K562 (cell line): ENCODE measurements at regions not wholly inside any gene's neighbourhood (a gene's known extent, or its start where the extent isn't known, plus 50 kb on each side); places are given as distances from the start of the nearest gene placed in this dataset.

Experiments used
- ATAC-seq: fragments of 200-7000 bp; cut with Tn5 transposase; 3 replicates; pipeline ENCODE4 v1.9.1; 2020; ENCODE audit warnings: moderate library complexity
- BruUV-seq: library from RNA; stranded (reverse); fragments of 400-500 nt; replicated peaks from 2 replicates; lab custom pipeline; 2021; lab: Mats Ljungman, UMichigan
- CTCF ChIA-PET: fragments of 300-600 bp; formaldehyde crosslinking; extraction: SDS; loops from one replicate; lab custom pipeline; 2021; ENCODE audit warnings: low intra/inter-chr PET ratio; lab: Yijun Ruan, JAX
- POLR2A ChIA-PET: fragments of 300-600, 350-650 bp; sonication (Branson Sonifier 250); formaldehyde crosslinking; extraction: SDS; loops from one replicate; lab custom pipeline; 2021; ENCODE audit warnings: antibody characterized with exemption, inconsistent platforms; lab: Yijun Ruan, JAX
- DNase-seq, 4 experiments: peaks; one replicate each; pipeline versions ENCODE4 v3.0.0 to v3.0.0-alpha.2; 2011 to 2018; ENCODE audit warnings: low spot score in 3 of 4, mixed read lengths in 3 of 4; ENCODE audit errors: extremely low read depth in 1 of 4
- FAIRE-seq: peaks from 2 replicates; lab custom pipeline; 2011; peaks lifted over from hg19 to GRCh38; lab: Jason Lieb, UNC
- H2AFZ ChIP-seq: 2 replicates; pipeline ENCODE4 v1.6.0; 2011; ENCODE audit warnings: low read depth, low read length, control low read depth, inconsistent platforms
- H3K27ac ChIP-seq: fragments of 200-600 bp; 3 replicates; pipeline ENCODE4 v1.8.0; 2011; ENCODE audit warnings: low read depth, mild to moderate bottlenecking, control low read depth, inconsistent platforms, low read length, moderate library complexity, mixed read lengths; ENCODE audit errors: extremely low read depth
- H3K27me3 ChIP-seq, 2 experiments: fragments of 300-600 bp in 1 of 2; 2 replicates in 1 of 2; 3 replicates in 1 of 2; pipeline versions ENCODE4 v1.6.0 to v1.8.0; 2011; ENCODE audit warnings: inconsistent platforms in 2 of 2, low read length in 2 of 2, mild to moderate bottlenecking in 1 of 2, mixed read lengths in 1 of 2, moderate library complexity in 1 of 2; ENCODE audit not compliant: control insufficient read depth in 2 of 2, insufficient read depth in 2 of 2
- H3K36me3 ChIP-seq: fragments of 300-600 bp; 3 replicates; pipeline ENCODE4 v1.8.0; 2011; ENCODE audit warnings: mild to moderate bottlenecking, low read length, inconsistent platforms; ENCODE audit not compliant: control insufficient read depth, insufficient read depth
- H3K4me1 ChIP-seq, 2 experiments: fragments of 200-600 bp in 1 of 2; replicated peaks in 1 of 2; 2 replicates in 1 of 2; 3 replicates in 1 of 2; pipeline versions ENCODE4 v1.5.1 to v1.8.0; 2011; ENCODE audit warnings: inconsistent platforms in 2 of 2, low read length in 2 of 2, mild to moderate bottlenecking in 1 of 2, mixed read lengths in 1 of 2, moderate library complexity in 1 of 2; ENCODE audit not compliant: control insufficient read depth in 2 of 2, insufficient read depth in 2 of 2
- H3K4me2 ChIP-seq: 2 replicates; pipeline ENCODE4 v1.6.1; 2011; ENCODE audit warnings: low read length, control low read depth, inconsistent platforms, mixed read lengths; ENCODE audit not compliant: insufficient read depth
- H3K4me3 ChIP-seq: fragments of 200-600 bp; sonication (generic), shearing (Covaris generic); 2 replicates; pipeline ENCODE4 v1.5.1; 2016; ENCODE audit warnings: control low read depth, inconsistent platforms
- H3K79me2 ChIP-seq: fragments of 200-600 bp; 3 replicates; pipeline ENCODE4 v1.8.0; 2011; ENCODE audit warnings: low read length, inconsistent platforms; ENCODE audit not compliant: control insufficient read depth, insufficient read depth
- H3K9ac ChIP-seq, 2 experiments: 2 replicates each; pipeline versions ENCODE4 v1.6.0 to v1.6.1; 2011; ENCODE audit warnings: low read depth in 2 of 2, low read length in 2 of 2, control low read depth in 1 of 2, inconsistent platforms in 1 of 2, mild to moderate bottlenecking in 1 of 2, mixed read lengths in 1 of 2; ENCODE audit not compliant: insufficient read depth in 1 of 2
- H3K9me1 ChIP-seq: one replicate; pipeline ENCODE4 v1.6.0; 2011; ENCODE audit warnings: inconsistent platforms, mild to moderate bottlenecking, low read length, moderate library complexity; ENCODE audit not compliant: control insufficient read depth, insufficient read depth
- H3K9me3 ChIP-seq: replicated peaks from 2 replicates; pipeline ENCODE4 v1.5.1; 2011; ENCODE audit warnings: low read depth, low read length, inconsistent platforms; ENCODE audit not compliant: control insufficient read depth, insufficient read depth
- H4K20me1 ChIP-seq: replicated peaks from 2 replicates; pipeline ENCODE4 v1.6.1; 2011; ENCODE audit warnings: low read length, inconsistent platforms, mixed read lengths; ENCODE audit not compliant: control insufficient read depth, insufficient read depth
- ATF1 ChIP-seq, 2 experiments: fragments of 450-650 bp in 1 of 2; IDR thresholded peaks; 2 replicates each; pipeline ENCODE4 v1.6.1; 2016; ENCODE audit warnings: missing compliant biosample characterization in 1 of 2, missing genetic modification characterization in 1 of 2
- MEF2A ChIP-seq: IDR thresholded peaks from 2 replicates; pipeline ENCODE4 v1.6.1; 2011; ENCODE audit warnings: low read depth, mild to moderate bottlenecking, low read length, moderate library complexity; ENCODE audit not compliant: control insufficient read depth
- MEF2D ChIP-seq: conservative IDR thresholded peaks from 2 replicates; pipeline ENCODE4 v1.6.1; 2016; ENCODE audit warnings: low read depth, missing genetic modification characterization, missing compliant biosample characterization
- PRMT5 ChIP-seq: sonication (generic); formaldehyde crosslinking; IDR thresholded peaks from 2 replicates; pipeline ENCODE4 v1.5.0; 2020; ENCODE audit warnings: missing genetic modification reagents
- PRPF4 ChIP-seq: fragments of 200-400 bp; formaldehyde crosslinking; IDR thresholded peaks from one replicate; pipeline ENCODE4 v1.6.1; 2017; ENCODE audit warnings: low read length, low read depth, mild to moderate bottlenecking; ENCODE audit not compliant: insufficient read depth, poor library complexity, severe bottlenecking
- SMAD1 ChIP-seq: fragments of 150-350 bp; IDR thresholded peaks from 2 replicates; pipeline ENCODE4 v1.6.1; 2014; ENCODE audit warnings: low read length, low read depth; ENCODE audit not compliant: partially characterized antibody
- ZNF174 ChIP-seq: fragments of 250-450 bp; sonication (Bioruptor Pico); IDR thresholded peaks from 2 replicates; pipeline ENCODE4 v1.4.0; 2020; ENCODE audit warnings: mild to moderate bottlenecking
- WGBS: fragments of 100-300 bp; shearing (Covaris generic); methylation state at CpG from one replicate; pipeline ENCODE4 v1.1.6; 2016; ENCODE audit warnings: low coverage, mixed read lengths; ENCODE audit not compliant: insufficient coverage; ENCODE audit errors: missing lambda C conversion rate; 5-methylcytosine and 5-hydroxymethylcytosine counted together
- in situ Hi-C: fragments of 300-500 bp; cut with MboI; formaldehyde crosslinking; loops from 4 replicates; pipeline ENCODE4 v1.15.0; 2018; ENCODE audit warnings: inconsistent platforms, mixed read lengths
- intact Hi-C: fragments of 100-400 bp; cut with micrococcal nuclease; formaldehyde crosslinking; loops from 2 replicates; pipeline ENCODE4 v1.14.2; 2022
- TF ChIP-seq, protein P1 (sequence below): fragments of 450-650 bp; IDR thresholded peaks from 2 replicates; pipeline ENCODE4 v1.6.1; 2016; ENCODE audit warnings: mild to moderate bottlenecking
- TF ChIP-seq, protein P2 (sequence below): sonication (generic); formaldehyde crosslinking; IDR thresholded peaks from 2 replicates; pipeline ENCODE4 v1.8.0; 2022; ENCODE audit warnings: mild to moderate bottlenecking, missing genetic modification reagents, borderline replicate concordance

DNA sequence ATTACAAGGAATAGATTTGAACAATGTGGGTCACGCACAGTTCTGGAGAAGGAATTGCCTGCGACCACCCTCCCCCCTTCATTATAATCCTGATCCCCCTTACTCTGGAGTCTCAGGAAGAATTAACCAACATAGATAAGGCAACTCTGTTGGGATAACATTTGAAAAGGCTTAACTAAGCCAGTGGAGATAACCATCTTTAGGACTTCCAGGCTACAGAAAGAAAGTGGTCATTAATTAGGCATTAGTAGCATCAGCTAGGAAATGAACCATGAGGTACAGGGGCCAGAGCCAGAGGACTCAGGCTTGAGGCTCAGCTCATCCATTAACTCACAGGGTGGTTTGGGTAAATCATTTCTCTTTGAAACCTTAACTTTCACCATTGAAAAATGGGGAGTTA, 720.0 kb upstream of the API5 start:
- Histone ChIP-seq H3K9me3 (no peaks in the 10 kb centered on the region), H3K27me3 (no peaks in the 10 kb centered on the region), H4K20me1 (no peaks in the 10 kb centered on the region), H3K4me1 (no peaks in the 10 kb centered on the region), H3K9me1 (no peaks in the 10 kb centered on the region), H3K9ac (no peak overlapping the region), H3K4me2 (no peak overlapping the region), H3K36me3 (no peaks in the 10 kb centered on the region), H2AFZ (no peak overlapping the region), H3K4me3 (no peak overlapping the region), H3K27ac (no peak overlapping the region), H3K79me2 (no peaks in the 10 kb centered on the region)
- WGBS: 0% methylated on average over 2 of the region's 2 CpGs
- in situ Hi-C loops: no loop called here
- FAIRE-seq: no peak
- intact Hi-C loops: no loop called here
- ChIA-PET POLR2A (no interaction called here), CTCF (no interaction called here)
- DNase-seq: no peak
- BruUV-seq: no TSS peak
- ATAC-seq: no peak
- TF ChIP-seq, protein P1, sequence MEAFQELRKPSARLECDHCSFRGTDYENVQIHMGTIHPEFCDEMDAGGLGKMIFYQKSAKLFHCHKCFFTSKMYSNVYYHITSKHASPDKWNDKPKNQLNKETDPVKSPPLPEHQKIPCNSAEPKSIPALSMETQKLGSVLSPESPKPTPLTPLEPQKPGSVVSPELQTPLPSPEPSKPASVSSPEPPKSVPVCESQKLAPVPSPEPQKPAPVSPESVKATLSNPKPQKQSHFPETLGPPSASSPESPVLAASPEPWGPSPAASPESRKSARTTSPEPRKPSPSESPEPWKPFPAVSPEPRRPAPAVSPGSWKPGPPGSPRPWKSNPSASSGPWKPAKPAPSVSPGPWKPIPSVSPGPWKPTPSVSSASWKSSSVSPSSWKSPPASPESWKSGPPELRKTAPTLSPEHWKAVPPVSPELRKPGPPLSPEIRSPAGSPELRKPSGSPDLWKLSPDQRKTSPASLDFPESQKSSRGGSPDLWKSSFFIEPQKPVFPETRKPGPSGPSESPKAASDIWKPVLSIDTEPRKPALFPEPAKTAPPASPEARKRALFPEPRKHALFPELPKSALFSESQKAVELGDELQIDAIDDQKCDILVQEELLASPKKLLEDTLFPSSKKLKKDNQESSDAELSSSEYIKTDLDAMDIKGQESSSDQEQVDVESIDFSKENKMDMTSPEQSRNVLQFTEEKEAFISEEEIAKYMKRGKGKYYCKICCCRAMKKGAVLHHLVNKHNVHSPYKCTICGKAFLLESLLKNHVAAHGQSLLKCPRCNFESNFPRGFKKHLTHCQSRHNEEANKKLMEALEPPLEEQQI: no peak
- TF ChIP-seq PRMT5: no peak
- no peak for TF ChIP-seq ZNF174 (CRISPR knock-in tag)
- TF ChIP-seq ATF1 (CRISPR knock-in tag; IDR thresholded peaks at IDR 0.05): no peak
- TF ChIP-seq ATF1 (tag; IDR thresholded peaks at IDR 0.05): no peak
- TF ChIP-seq SMAD1: no peak
- TF ChIP-seq, protein P2, sequence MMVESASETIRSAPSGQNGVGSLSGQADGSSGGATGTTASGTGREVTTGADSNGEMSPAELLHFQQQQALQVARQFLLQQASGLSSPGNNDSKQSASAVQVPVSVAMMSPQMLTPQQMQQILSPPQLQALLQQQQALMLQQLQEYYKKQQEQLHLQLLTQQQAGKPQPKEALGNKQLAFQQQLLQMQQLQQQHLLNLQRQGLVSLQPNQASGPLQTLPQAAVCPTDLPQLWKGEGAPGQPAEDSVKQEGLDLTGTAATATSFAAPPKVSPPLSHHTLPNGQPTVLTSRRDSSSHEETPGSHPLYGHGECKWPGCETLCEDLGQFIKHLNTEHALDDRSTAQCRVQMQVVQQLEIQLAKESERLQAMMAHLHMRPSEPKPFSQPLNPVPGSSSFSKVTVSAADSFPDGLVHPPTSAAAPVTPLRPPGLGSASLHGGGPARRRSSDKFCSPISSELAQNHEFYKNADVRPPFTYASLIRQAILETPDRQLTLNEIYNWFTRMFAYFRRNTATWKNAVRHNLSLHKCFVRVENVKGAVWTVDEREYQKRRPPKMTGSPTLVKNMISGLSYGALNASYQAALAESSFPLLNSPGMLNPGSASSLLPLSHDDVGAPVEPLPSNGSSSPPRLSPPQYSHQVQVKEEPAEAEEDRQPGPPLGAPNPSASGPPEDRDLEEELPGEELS (CRISPR knock-in tag): no peak
- TF ChIP-seq MEF2D (tag): no peak
- TF ChIP-seq MEF2A: no peak
- TF ChIP-seq PRPF4: no peak
